GM12892 (cell line): ENCODE measurements at regions not wholly inside any gene's neighbourhood (a gene's known extent, or its start where the extent isn't known, plus 50 kb on each side); places are given as distances from the start of the nearest gene placed in this dataset.

Source experiments
- DNase-seq: peaks from one replicate; pipeline ENCODE4 v3.0.0; 2011; ENCODE audit not compliant: insufficient read length
- FAIRE-seq: peaks from 2 replicates; lab custom pipeline; 2011; peaks lifted over from hg19 to GRCh38; lab: Jason Lieb, UNC
- POLR2A ChIP-seq: IDR thresholded peaks from 2 replicates; pipeline ENCODE4 v1.6.1; 2011; ENCODE audit warnings: low read depth, low read length, control low read depth
- POLR2AphosphoS5 ChIP-seq: IDR thresholded peaks from 2 replicates; pipeline ENCODE4 v1.6.1; 2011; ENCODE audit warnings: low read depth, low read length, control low read depth
- TAF1 ChIP-seq: IDR thresholded peaks from 2 replicates; pipeline ENCODE4 v1.6.1; 2011; ENCODE audit warnings: low read depth, mild to moderate bottlenecking, control low read depth, low read length, borderline replicate concordance

DNA sequence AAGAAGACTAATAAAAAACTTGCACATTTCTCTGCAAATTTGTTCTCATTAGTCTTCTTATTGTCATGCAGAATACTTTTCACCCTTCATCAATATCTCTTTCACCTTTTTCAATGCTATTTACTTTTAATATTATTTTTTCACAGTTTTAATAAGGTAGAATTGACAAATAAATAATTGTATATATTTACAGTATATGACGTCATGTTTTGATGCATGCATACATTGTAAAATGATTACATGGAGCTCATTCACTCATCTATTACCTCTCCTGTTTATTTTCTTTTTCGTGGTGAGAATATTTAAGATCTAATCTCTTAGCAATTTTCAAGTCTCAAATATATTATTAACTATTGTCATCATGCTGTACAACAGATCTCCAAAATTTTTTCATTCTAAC is 658.2 kb upstream of the MKI67 start:
- FAIRE-seq: no peak
- DNase-seq: no peak
- no peak for TF ChIP-seq POLR2AphosphoS5
- no peak for TF ChIP-seq POLR2A
- TF ChIP-seq TAF1: no peak

DNA sequence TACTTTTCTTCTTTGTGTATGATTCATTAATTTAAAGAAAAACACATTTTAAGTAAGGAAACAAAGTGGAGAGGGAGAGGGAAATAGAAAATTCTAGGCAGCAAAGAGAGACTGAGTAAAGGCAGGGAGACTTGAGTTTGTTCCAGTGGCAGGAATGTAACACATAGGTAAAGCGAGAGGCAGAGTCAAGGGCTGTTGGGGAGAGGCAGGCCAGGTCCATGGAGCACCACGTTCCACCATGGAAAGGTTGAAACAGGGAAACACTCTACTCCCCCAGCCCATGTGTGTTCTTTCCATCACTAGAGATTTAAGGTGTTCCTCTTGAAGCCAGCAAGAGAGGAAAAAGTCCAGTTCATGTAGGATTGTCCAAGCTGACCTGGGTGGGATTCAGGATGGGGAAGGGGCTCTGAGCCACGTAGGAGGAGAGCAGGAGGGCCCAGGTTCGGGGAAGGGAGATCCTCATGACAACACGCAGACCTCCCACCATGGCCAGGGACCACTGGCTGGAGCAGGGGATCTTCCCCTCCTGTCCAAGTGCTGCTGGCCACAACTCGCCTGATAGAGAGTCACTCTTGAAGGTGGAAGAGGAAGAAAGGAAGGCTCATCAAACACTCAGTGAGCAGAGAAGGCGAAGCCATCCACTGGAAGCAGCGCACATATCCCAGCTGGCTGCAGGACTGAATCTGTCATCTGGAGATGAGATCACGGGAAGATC is 666.4 kb upstream of the MKI67 start:
- DNase-seq (no peak), FAIRE-seq (no peak)
- TF ChIP-seq TAF1 (no peak), POLR2A (no peak), POLR2AphosphoS5 (no peak)

DNA sequence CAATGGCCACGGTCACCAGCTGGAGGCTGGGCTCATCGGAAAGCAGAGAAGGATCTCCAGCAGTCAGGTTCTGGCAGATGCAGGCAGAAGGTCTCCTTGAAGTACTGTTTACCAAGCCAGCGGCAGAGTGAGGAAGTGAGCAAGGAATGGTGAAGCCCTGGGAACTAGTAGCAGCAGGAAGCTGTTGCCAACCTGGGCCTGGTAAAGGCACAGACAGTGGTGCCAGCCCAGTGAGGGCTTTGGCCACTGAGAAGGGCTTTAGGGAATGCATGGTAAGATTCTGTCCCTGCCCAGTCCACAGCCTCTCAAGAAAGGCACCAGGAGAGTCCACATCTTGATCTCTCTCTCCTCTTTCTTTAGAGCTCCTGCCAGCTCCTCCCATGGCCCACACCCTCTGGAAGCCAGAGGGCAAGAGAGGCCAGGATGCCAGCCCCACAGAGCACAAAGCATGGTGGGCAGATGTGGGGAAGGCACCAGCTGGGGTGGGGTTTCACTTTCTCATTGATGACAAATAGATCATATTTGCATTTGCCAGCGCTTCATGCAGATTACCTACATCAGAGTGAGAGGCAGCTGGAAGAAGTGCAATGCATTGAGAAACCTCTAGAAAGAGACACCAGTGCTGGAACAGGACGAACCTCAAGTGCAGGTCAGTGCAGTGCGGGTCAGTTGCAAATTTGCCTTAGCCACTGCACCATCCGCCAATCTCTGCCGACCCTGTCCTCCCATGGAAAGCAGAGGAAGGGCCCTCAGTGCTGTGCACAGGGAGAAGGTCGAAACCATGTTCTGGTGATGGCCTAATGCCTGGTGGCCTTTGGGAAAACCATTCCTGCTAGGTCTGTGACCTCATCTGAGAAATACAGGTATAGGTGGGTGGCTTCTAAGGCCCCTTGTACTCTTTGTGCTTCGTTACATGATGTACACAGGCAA is 667.8 kb upstream of the MKI67 start:
- TF ChIP-seq TAF1 (no peak), POLR2A (no peak), POLR2AphosphoS5 (no peak)
- DNase-seq: no peak
- no peak for FAIRE-seq

DNA sequence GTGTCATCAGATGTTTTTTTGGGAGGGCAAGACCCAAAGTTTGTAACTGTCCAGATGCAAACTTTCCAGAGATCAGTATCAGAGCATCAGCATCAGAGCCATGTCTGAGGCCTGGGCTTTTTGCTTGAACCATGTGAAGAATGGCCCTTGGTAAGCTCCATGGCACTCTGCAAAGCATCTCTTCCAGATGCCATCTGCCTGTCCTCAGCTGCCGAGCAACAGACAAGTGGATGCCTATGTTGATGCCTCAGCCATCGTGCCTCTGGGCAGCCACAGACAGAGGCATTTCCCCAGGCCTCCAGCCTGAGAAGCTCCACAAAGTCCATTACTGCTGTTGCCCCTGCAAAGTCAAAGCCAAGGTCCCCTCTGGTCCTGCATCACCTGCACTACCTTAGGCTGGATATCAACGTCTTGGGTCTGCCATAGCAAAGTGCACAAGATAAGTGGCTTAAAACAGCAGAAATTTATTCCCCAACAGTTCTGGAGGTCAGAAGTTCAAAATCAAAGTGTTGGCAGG is 670.2 kb upstream of the MKI67 start:
- TF ChIP-seq TAF1: no peak
- TF ChIP-seq POLR2A: no peak
- TF ChIP-seq POLR2AphosphoS5: no peak
- DNase-seq: no peak
- FAIRE-seq: no peak

DNA sequence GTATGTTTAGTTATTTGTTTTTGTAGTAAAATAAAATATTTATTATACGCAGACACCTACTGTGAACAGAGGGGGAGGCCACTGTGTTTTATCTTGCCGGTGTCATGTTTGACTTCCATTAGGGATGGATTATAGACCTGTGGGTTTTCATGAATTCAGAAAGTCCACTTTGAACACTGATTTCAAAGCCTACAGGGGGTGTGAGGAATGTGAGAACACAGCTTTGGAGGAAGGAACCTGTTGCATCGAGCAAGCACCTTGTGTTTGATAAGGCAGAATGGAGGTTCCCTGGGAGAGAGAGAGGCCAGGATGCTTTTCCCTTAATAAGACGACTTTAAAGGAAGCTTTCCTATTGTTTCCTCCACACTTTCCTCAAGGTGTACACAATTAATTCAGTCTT is 665.0 kb upstream of the MGMT start:
- FAIRE-seq: no peak
- TF ChIP-seq POLR2A (no peak), TAF1 (no peak), POLR2AphosphoS5 (no peak)

DNA sequence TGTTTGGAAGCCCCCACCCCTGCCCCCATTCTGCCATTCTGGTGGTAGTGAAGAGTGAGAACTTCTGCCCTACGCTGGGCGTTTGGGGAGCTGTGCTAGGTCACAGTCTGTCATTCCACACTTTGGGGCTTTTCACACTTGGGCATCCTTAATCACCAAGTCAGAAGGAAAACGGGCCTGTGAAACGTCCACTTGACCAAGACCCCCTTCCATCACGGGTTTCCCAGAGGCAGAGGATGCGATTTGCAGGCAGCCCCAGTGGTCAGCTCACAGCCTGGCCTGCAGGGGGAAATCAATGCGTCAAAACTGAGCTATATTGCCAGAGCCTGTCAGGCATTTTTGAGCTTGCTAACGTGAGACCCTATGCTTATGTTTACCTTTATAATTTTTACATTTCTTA is 663.3 kb upstream of the MGMT start:
- TF ChIP-seq POLR2A (no peak), TAF1 (no peak), POLR2AphosphoS5 (no peak)
- no peak for FAIRE-seq
- no peak for DNase-seq

More for the DNA sequence above, 665.0 kb upstream of the MGMT start:
- DNase-seq: no peak

DNA sequence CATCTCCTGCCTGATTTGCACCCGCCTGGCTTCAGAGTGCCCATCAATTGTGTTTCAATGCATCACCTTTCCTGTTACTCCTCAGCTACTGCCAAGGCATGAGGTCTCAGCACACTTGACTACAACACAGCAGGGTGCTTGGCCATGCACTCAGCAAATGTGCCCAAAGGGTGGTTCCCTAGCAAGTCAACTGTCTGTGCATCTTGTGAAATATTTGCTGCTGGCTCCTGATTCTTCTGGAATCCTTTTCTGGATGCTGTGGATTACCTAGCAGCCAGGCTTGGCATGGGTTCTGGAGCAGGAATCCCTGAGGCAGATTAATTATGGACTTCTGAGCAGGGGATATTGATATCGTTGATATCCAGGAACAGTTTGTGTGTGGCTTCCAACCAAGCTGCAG is 662.6 kb upstream of the MGMT start:
- TF ChIP-seq TAF1 (no peak), POLR2AphosphoS5 (no peak), POLR2A (no peak)
- no peak for FAIRE-seq

DNA sequence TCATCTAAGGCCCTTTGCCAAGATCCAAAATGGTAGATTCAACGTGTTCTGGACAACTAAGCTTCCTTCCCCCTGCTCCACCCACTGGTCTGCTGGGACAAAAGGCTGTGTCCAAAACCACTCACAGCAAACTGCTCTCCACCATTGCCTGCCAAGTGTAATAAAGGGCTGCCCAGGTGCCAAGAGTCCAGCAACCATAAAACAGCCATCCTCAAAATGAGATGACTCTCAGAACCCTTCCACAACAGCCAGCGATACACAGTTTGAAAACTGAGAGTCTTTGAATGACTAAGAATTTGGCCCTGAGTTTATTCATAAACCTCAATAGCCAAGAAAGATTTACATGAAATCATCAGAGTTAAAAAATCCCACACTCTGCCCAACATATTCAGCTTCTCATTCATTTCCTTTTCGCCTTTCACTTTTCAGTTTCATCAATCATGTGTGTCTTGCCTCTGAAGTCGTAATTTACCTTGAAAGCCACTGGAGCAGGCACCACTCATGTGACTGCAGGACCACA is 658.1 kb upstream of the MGMT start:
- TF ChIP-seq TAF1 (no peak), POLR2A (no peak), POLR2AphosphoS5 (no peak)
- no peak for DNase-seq

More for the DNA sequence above, 662.6 kb upstream of the MGMT start:
- no peak for DNase-seq

DNA sequence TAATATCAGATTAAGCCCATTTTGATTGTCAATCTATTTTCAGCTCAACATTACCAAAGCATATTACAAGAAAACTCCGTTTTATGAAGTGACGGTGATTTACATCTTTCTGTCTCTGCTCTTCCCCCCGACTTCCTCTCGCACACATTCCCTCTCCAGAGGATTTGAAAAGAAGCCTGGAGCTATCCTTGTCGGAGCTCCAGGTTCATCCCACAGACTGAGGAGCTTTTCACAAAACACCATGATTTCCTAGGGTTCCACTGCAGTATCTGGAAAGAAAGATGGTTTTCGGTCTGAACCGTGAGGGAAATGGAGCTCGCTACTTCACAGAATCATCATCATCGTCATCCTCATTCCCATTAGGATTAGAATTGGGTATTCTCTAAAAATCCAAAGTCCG is 655.5 kb upstream of the MGMT start:
- TF ChIP-seq POLR2A: no peak
- no peak for TF ChIP-seq TAF1
- FAIRE-seq: no peak
- DNase-seq: no peak

More for the DNA sequence above, 658.1 kb upstream of the MGMT start:
- no peak for FAIRE-seq

DNA sequence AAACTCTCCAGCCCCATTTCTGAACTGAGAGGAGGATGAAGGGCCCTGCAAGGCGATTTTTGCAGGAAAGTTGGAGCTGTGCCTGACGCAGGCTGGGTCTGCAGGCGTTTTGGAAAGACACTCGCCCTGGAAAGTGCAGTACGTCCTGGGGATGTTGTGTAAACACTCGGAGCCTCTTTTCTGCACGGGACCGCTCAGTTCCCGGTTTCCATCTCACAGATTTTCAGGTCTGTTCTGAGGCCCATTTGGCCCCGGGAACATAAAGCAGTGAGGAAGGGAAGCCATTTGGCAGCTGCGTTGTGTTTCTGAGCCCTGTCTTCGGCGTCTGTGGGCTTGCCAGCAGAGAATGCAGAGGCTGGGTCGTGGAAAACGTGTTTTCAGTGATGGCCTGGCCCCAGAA is 655.0 kb upstream of the MGMT start:
- FAIRE-seq (no peak), DNase-seq (no peak)
- no peak for TF ChIP-seq POLR2AphosphoS5
- no peak for TF ChIP-seq TAF1
- no peak for TF ChIP-seq POLR2A

DNA sequence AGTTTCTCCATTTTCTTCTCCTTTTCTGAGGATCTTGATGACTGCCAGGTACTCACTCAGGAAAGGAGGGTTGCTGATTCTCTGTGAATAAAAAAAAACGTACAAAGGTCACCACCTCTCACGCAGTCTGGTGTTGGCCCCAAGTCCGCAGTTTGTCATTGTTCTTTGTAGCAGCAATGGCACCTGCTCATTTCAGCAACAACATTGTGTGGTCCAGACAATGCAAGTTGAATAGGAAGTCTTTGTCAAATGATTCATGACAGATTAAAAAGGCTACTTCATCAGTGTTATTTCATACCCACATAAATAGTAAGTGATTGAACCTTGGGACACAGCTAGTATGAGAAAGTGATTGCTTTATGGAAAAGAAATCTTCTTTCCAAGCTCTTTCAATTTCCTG is 653.5 kb upstream of the MGMT start:
- no peak for FAIRE-seq
- no peak for TF ChIP-seq POLR2A
- TF ChIP-seq TAF1: no peak
- no peak for TF ChIP-seq POLR2AphosphoS5
- no peak for DNase-seq

DNA sequence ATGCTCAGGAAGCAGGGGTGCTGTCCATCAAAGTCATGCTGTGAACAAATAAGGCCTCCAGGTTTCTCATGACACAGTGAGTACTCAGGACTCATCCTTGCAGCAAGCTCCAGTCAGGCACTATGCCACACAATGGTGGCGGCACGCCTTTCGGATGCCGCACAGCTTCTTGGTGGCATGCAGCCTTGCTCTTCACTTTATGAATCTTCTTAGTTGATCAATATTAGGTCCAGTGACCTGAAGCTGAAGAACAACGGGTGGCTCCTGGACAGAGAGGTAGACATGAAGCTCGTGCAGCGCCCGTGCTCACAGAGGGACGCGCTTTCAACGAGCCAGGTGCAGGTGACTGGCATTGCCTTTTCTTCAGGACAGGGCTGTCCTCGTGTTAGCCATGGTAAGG is 653.0 kb upstream of the MGMT start:
- FAIRE-seq: no peak
- no peak for TF ChIP-seq POLR2AphosphoS5
- no peak for TF ChIP-seq TAF1
- no peak for TF ChIP-seq POLR2A

DNA sequence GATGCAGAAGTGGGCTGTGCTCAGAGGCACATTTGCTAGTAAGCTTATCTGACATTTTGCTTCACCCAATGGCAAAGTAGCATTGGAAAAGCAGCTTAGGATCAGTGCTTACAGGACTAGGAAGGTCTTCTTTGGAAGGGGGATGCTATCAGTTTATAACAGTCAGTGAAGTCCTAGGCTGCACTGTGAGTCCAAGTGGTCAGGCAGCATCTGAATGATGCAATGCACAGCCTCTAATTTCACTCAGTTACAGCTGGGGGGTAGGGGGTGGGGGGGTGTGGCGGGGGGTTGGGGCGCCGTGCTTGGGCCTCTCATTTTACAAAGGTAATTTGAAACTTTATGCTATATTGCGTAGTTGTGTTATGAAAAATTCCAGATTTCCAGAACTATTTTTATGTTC is 652.3 kb upstream of the MGMT start:
- FAIRE-seq: no peak
- TF ChIP-seq TAF1 (no peak), POLR2AphosphoS5 (no peak), POLR2A (no peak)
- no peak for DNase-seq

More for the DNA sequence above, 653.0 kb upstream of the MGMT start:
- no peak for DNase-seq
